ENCODE measurements at regions not wholly inside any gene's neighbourhood (a gene's known extent, or its start where the extent isn't known, plus 50 kb on each side); places are given as distances from the start of the nearest gene placed in this dataset.

GRCh38 chr14:65339866-65340265 lies 72.7 kb upstream of the FUT8 start:
- DNase-seq (ENCODE audit: extremely low spot score, insufficient read length, low read depth) (no peak), FAIRE-seq (no peak)

DNA sequence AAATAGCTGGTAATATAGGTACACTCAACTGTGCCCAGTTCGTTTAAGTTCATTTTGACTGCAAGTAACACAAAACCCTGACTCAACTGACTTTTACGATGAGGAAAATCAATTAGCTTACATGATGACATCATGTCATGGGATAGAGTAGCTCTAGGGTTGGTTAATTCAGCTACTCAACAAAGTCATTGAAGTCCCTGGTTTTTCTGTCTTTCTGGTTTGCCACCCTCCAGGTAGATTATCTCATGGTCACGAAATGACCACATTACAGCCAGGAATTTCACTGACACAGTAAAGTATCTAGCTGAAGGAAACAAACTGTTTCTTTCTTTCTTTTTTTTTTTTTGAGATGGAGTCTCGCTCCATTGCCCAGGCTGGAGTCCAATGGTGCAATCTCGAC lies 68.5 kb upstream of the FUT8 start:
- FAIRE-seq (no peak), DNase-seq (ENCODE audit: extremely low spot score, insufficient read length, low read depth) (no peak)

DNA sequence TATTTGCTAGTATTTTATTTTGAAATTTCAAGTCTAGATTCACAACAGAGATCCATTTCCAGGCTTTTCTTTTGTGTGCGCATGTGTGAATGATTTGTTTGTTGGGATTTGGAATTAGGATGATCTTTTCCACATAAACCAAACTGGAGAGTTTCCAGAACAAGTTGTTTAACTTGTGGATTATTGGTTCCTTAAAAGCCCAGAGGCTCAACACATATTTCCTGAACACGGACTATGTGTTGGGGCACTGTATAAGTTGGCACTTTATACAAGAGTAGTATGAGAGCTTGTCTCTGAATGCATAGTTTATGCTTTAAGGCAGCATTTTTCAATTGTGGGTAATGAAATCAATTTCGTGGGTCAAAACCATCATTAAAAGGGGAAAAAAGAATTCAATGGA lies 67.3 kb upstream of the FUT8 start:
- FAIRE-seq, result no peak
- DNase-seq (ENCODE audit: extremely low spot score, insufficient read length, low read depth), result no peak

DNA sequence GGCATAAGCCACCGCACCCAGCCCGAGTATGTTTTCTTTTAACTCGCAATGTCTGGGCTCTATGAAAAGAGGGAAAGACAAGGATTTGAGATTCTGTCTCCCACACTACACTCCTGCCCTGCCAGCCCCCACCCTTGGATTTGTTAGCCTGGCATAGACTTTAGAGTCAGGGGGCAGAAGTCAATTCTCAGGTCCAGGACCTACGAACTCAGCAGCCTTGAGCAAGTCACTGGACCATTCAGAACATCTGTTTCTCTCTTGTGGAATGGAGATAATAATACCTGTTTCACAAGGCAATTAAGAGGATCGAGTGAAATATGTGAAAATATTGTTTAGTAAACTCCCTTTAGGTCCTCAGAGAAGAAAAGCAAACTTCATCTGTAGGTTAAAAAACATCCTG lies 66.1 kb upstream of the FUT8 start:
- FAIRE-seq, result no peak

DNA sequence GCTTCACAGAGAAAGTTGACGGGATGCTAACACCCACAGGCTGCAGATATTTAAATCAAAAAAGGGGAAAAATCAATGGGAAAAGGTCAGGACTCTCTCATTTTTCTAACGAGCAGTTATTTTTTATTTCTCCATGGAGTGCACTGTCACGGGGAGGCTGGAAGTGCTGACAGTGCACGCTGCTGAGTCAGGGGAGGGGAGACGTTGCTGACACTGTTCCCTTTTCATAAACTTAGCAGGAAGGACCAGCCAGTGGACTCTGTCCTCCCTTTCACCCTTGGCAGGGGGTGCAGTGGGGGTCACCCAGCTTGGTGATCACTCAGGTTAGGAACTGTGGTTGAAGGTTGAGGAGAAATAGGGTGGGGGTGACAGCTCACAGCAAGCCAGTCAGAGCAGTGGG lies 65.6 kb upstream of the FUT8 start:
- FAIRE-seq (no peak), DNase-seq (ENCODE audit: extremely low spot score, insufficient read length, low read depth) (no peak)

More for the DNA sequence above, 66.1 kb upstream of the FUT8 start:
- DNase-seq (ENCODE audit: extremely low spot score, insufficient read length, low read depth), result no peak

- DNase-seq (ENCODE audit: extremely low spot score, insufficient read length, low read depth), result no peak
- no peak for FAIRE-seq
These were observed 64.4 kb upstream of the FUT8 start for GRCh38 chr14:65348137-65348536.

GRCh38 chr14:65349100-65349499 lies 63.4 kb upstream of the FUT8 start:
- FAIRE-seq (no peak), DNase-seq (ENCODE audit: extremely low spot score, insufficient read length, low read depth) (no peak)

GRCh38 chr14:65351493-65352194 lies 60.9 kb upstream of the FUT8 start:
- FAIRE-seq, result peak; percentile 75

DNA sequence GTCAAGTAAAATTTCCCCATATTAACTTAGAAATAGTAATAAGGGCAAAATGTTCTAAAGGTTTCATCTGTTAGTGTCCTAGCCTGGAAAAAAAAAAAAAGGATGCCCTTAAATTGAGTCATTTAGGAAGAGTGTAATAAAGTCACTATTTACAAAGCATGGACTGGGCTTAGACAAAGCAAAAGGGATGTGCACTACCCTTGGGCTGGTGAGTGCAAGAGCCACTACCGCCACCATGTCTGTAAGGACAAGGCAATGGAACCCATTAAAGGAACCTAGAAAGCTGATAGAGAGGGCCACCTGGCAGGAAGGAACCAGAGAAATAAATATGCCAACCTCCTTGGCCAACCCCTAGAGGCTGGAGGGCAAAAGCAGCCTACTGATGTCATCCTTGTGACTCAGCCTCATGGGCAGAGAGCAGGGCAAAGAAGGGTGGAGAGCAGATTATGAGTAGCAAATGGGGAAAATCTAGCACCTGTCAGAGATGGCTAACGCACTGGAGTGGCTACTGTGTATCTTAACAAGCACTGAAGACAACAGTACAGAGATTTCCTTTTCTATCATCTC lies 59.5 kb upstream of the FUT8 start:
- DNase-seq (ENCODE audit: extremely low spot score, insufficient read length, low read depth) (no peak), FAIRE-seq (peak; percentile 44)

More at GRCh38 chr14:65351493-65352194, 60.9 kb upstream of the FUT8 start:
- DNase-seq (ENCODE audit: extremely low spot score, insufficient read length, low read depth), result no peak

- FAIRE-seq, result peak; percentile 18
- no peak for DNase-seq (ENCODE audit: extremely low spot score, insufficient read length, low read depth)
These were observed 58.4 kb upstream of the FUT8 start for GRCh38 chr14:65354131-65354530.

- FAIRE-seq (no peak), DNase-seq (ENCODE audit: extremely low spot score, insufficient read length, low read depth) (no peak)
These were observed 57.8 kb upstream of the FUT8 start for GRCh38 chr14:65354715-65355114.

DNA sequence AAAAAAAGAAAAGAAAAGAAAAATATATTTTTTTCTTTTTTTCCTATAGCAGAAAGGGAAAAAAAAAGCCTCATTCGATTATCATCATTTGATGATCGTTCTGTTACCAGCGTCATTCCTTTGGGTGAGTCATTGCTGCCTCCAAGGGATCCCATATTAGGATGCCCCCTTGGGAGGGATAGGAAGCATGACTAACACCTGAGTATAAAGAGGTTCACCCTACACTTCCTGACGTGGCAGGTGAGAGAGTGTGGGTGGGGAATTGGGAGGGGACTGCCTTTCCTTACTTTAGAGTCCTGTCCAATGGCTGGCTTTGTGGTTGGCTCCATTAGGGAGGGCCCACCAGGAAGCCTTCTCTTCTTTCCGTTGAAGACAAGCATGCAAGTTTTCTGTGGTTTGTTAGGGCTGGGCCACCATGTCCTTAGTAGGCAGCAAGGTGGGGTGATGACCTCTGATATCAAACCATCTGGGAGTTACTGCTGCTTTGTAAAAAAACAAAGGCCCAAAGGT lies 56.1 kb upstream of the FUT8 start:
- FAIRE-seq, result peak; percentile 12
- no peak for DNase-seq (ENCODE audit: extremely low spot score, insufficient read length, low read depth)

DNA sequence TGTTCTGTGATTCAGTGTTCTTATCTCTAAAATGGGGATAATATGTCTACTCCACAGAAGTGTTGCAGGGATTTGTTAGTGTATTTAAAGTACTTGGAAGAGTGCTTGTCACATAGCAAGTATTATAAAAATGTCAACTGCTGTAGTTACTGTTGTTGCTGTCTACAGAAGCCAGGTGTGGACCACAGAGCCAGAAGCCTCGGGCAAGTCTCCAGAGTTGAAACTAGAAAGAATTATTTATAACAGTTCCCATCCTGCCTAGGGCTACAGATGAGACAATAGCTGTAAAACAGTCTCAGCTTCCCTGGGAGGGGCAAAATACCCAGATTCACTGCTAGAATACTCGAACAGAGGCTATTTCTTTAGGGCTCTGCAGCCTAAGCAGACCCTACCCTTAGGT lies 55.4 kb upstream of the FUT8 start:
- DNase-seq (ENCODE audit: extremely low spot score, insufficient read length, low read depth) (no peak), FAIRE-seq (no peak)

- no peak for FAIRE-seq
- no peak for DNase-seq (ENCODE audit: extremely low spot score, insufficient read length, low read depth)
These were observed 54.8 kb upstream of the FUT8 start for GRCh38 chr14:65357689-65358088.

DNA sequence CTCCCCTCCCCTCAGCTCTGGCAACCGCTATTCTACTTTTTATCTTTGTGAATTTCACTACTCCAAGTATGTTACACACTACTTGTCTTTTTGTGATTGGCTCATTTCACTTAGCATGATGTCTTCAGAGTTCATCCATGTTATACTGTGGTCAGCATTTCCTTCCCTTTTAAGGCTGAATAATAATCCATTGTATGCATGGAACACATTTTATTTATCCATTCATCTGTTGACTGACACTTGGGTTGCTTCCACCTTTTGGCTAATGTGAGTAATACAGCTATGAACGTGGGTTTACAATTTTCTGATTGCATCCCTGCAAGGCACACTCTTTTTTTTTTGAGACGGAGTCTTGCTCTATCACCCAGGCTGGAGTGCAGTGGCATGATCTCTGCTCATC lies 53.0 kb upstream of the FUT8 start:
- FAIRE-seq (peak; percentile 12), DNase-seq (ENCODE audit: extremely low spot score, insufficient read length, low read depth) (no peak)

DNA sequence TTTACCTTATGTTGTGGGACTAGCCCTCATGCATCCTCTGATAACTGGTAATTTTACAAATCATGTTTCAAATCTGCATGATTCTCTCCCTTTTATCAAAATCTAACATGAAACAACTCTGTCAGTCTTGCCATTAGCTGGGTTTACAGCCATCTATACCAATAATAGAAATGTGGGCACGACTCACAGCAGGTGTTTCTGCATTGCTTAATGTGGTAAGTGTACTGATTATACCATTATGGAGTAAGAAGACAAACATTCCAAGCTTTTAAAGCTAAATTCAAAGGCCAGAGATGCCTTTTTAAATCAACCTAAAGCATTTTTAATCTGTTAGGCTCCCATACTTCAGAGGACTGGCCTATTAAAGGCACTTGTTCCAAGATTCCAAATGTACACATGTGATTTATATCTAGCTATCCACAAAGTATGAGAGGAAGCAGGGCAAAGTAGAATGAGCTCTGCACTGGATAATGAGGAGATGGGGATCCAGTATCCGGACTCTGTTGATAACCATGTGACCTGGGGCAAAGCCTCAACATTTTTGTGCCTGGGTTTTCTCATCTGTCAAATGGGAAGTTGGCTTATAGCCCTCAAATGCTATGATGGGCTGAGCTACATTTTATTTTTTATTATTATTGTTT lies 52.3 kb upstream of the FUT8 start:
- FAIRE-seq, result no peak

DNA sequence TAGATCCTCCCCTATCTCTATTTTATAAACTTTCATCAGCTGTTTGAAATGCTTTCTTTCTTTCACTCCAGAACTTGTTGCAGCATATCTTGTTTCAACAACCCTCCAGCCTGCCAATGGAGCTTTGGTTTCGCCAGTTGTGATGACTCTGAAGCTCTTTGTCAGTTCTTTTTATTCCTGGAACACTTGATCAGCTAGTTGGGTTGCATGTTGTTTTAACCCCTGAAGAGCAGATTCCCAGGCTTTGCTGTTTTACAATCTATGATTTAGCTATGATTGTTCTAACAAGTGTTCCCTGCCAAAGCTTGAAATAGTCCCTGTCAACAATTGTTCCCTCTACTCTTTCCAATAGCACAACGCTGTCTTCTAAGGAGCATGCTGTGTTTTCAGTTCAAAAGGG lies 50.6 kb upstream of the FUT8 start:
- FAIRE-seq (no peak), DNase-seq (ENCODE audit: extremely low spot score, insufficient read length, low read depth) (no peak)

More for the DNA sequence above, 52.3 kb upstream of the FUT8 start:
- no peak for DNase-seq (ENCODE audit: extremely low spot score, insufficient read length, low read depth)
